ENCODE measurements at regions not wholly inside any gene's neighbourhood (a gene's known extent, or its start where the extent isn't known, plus 50 kb on each side); places are given as distances from the start of the nearest gene placed in this dataset.
"Not testable (repeated sequence)": the region's sequence is repeated elsewhere in the genome, so short reads cannot be mapped to it uniquely, and the experiment has no call there.

- DNase-seq: no peak
Observed at GRCh38 chr9:30630459-30630858, 1754.0 kb upstream of the ACO1 start.

- DNase-seq: not testable (repeated sequence)
Observed at GRCh38 chr9:30646639-30647038, 1737.8 kb upstream of the ACO1 start.

- DNase-seq: no peak
Observed at GRCh38 chr9:30661925-30662324, 1722.5 kb upstream of the ACO1 start.

- DNase-seq: no peak
Observed at GRCh38 chr9:30670805-30671562, 1713.5 kb upstream of the ACO1 start.

GRCh38 chr9:30673132-30673531 lies 1711.3 kb upstream of the ACO1 start:
- no peak for DNase-seq

- no peak for DNase-seq
Observed at GRCh38 chr9:30676651-30677050, 1707.8 kb upstream of the ACO1 start.

GRCh38 chr9:30677221-30677620 lies 1707.2 kb upstream of the ACO1 start:
- no peak for DNase-seq

GRCh38 chr9:30688801-30689200 lies 1695.6 kb upstream of the ACO1 start:
- DNase-seq: no peak

GRCh38 chr9:30697958-30698357 lies 1686.5 kb upstream of the ACO1 start:
- DNase-seq: no peak

GRCh38 chr9:30711591-30711990 lies 1672.9 kb upstream of the ACO1 start:
- no peak for DNase-seq

- no peak for DNase-seq
Observed at GRCh38 chr9:30713243-30713642, 1671.2 kb upstream of the ACO1 start.

GRCh38 chr9:30714389-30714788 lies 1670.1 kb upstream of the ACO1 start:
- DNase-seq: no peak

- DNase-seq: no peak
Observed at GRCh38 chr9:30718483-30718882, 1666.0 kb upstream of the ACO1 start.

GRCh38 chr9:30722065-30722464 lies 1662.4 kb upstream of the ACO1 start:
- DNase-seq: no peak

- DNase-seq: no peak
Observed at GRCh38 chr9:30723656-30724055, 1660.8 kb upstream of the ACO1 start.

GRCh38 chr9:30732060-30732459 lies 1652.4 kb upstream of the ACO1 start:
- DNase-seq: no peak

- no peak for DNase-seq
Observed at GRCh38 chr9:30744871-30745270, 1639.6 kb upstream of the ACO1 start.

GRCh38 chr9:30746589-30746988 lies 1637.9 kb upstream of the ACO1 start:
- no peak for DNase-seq

- DNase-seq: no peak
Observed at GRCh38 chr9:30757723-30758122, 1626.7 kb upstream of the ACO1 start.

- no peak for DNase-seq
Observed at GRCh38 chr9:30758726-30759446, 1625.6 kb upstream of the ACO1 start.

- no peak for DNase-seq
Observed at GRCh38 chr9:30765318-30765717, 1619.1 kb upstream of the ACO1 start.

- DNase-seq: no peak
Observed at GRCh38 chr9:30771163-30771708, 1613.2 kb upstream of the ACO1 start.

- no peak for DNase-seq
Observed at GRCh38 chr9:30771760-30772159, 1612.7 kb upstream of the ACO1 start.

GRCh38 chr9:30773427-30773826 lies 1611.0 kb upstream of the ACO1 start:
- DNase-seq: no peak

Measured in NCI-H446 treated with DMSO at 0.1 percent for 48 hours (cell line).